GM19467 (cell line): ENCODE measurements at regions not wholly inside any gene's neighbourhood (a gene's known extent, or its start where the extent isn't known, plus 50 kb on each side); places are given as distances from the start of the nearest gene placed in this dataset.

Experiments
- ATAC-seq: cut with Tn5 transposase; IDR thresholded peaks from one replicate; pipeline ENCODE4 v1.9.1; 2021; ENCODE audit warnings: mild to moderate bottlenecking, moderate library complexity; ENCODE audit not compliant: unreplicated experiment

DNA sequence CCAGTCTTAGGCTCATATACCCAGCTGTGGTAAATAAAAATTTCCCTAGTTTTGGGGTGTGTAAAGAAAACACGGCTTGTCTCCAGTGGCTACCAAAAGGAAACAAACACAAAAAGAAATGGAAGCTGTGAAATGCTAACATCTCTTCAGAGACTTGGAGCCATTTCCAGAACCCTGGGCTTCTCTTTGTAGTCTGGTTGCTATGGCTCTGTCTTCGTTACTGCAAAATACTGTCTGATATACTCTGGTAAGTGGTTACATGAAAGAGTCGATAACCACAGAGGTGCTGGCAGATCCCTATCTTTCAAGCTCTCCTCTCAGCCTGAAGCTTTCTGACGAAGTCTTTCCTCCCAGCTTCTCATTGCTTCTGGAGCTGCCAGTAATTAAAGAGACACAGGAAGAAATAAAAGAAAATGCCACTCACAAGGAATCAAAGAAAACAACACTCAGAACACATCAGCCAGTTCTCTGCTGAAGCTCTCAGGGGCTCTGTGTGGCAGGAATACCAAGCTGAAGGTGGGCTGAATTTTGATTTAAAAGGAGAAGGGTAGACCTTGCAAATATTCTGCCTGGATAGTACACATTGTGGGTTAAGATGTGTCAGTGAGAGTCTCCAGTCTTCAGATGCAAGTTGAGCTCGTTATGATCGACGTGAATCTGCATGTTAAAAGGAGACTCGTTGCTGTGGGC lies 107.6 kb upstream of the FAM9C start:
- ATAC-seq, result no peak

DNA sequence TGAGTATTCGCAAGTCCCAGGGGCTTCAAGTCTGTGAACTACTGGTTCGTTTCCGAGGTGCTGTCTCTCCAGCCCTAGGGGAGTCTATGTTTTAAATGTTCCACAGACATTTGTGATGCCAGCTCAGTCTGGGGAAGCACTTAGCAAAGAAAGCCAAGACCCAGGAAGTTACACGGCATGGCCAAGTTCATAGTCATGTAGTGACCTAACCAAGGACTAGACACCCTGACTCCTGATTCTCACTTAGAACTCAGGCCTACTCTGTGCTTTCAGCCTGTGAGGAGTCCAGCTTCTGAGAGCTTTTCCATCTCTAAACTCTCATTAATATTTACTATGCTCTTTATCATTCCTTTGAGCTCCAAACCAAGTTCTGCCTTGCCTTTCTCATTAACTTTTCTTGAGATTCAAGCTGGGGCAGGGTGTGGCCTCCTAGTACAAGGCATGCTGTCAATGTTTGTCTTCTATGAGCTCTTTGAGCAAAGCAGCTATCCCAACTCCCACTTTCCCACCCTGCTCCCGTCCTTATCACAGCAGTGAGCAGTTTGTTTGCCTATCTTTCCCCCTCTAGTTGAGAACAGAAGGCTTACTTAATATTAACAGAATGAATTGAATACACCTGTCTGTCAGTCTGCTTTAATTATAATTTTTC lies 105.4 kb upstream of the FAM9C start:
- no peak for ATAC-seq

DNA sequence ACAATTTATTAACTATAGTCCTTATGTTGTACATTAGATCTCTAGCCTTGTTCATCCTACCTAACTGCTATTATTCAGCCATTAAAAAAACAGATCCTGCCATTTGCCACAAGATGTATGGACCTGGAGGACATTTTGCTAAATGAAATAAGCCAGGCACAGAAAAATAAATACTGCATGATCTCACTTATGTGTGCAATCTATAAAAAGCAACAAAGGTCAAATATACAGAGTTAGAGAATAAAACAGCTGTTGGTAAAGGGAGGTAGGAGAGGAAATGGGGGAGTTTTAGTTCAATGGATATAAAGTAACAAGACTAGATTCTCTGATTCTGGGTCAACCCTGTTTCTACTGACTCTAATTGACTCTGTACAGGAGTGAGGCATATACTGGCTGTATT lies 103.3 kb upstream of the FAM9C start:
- ATAC-seq, result no peak

DNA sequence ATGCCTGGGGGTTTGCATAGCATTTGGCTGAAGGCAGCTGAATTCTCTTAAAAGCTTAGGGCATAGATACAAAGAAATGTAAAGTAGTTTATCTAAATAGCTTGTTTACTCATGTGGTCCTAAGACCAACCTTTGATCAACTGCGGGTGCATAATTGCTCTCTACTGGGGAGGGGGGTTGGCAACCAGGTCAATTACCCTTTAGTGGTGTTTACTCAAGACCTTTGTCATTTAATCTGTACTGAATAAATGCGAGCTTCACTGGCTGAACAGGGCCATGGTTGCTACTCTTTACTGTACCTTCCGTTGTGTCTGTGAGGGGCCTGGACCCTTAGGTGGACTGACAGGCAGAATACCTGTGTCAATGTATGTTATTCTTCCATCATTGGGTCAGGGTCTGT lies 102.7 kb upstream of the FAM9C start:
- no peak for ATAC-seq

DNA sequence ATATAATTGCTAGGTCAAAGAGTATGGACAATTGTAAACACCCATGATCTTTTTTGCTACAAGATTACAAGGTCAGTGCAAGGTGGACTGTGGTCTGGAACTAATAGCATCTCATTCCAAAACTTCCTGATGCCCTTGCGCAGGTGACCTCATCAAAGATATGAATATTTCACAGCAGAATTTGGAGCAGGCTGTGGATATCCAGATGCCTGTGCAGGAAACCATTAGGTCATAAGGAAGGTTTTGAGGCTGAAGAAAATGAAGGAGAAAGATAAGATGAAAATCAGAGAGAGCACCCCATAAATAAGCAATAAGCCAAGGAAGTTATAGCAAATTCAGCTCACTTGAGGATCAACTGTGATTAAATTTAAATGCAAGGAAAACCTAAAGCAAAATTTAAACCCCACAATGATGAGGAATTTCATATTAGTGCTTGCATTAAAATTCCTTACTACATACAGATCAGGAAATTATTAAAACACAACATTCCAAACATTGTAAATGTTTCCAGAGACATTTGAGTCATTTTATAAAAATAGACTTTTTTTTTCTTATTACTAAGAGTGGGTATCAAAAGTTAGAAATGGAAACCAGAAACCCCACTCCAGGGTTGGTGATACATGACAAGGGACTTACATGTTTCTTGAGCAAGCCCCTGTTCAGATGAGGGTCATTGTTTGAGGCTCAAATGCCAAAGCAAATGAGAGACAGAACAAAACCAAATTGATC lies 100.7 kb upstream of the FAM9C start:
- ATAC-seq, result no peak

DNA sequence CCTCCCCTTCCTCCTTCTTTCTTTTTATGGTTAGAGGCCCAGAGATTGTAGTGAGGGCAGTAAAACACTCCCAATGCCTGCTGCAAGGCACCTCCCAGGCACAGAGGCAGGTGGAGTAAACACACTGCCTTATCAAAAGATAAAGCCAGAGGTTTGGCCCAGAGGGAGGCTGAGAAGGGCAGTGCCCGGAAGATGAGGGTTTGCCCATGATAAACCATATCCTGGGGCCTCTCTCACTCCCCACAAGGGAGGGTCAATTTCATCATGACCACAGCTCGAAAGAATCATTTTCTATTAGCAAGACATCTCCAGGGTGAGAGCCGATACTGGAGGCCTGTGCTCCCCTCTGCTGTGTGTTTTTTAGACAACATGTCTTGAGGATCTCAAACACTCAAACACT lies 98.5 kb upstream of the FAM9C start:
- ATAC-seq, result no peak

DNA sequence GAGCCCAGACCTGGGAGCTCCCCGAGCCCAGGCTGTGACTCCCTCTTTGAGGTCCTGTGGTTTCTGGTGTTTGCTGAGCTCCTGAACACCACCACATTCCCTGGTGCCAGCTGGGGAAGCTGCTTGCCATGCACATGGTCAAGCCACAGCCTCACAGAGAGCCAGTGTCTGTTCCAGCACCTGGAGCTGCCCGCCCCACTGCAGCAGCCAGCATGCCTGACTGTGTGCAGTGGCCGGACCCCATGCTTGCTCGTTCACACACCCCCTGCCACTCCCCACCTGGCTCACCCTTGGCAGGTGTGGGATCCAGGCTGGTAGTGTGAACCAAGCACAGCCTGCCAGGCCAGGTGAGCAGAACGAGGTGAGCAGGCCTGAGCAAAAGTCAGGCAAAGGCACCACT lies 95.6 kb upstream of the FAM9C start:
- no peak for ATAC-seq

DNA sequence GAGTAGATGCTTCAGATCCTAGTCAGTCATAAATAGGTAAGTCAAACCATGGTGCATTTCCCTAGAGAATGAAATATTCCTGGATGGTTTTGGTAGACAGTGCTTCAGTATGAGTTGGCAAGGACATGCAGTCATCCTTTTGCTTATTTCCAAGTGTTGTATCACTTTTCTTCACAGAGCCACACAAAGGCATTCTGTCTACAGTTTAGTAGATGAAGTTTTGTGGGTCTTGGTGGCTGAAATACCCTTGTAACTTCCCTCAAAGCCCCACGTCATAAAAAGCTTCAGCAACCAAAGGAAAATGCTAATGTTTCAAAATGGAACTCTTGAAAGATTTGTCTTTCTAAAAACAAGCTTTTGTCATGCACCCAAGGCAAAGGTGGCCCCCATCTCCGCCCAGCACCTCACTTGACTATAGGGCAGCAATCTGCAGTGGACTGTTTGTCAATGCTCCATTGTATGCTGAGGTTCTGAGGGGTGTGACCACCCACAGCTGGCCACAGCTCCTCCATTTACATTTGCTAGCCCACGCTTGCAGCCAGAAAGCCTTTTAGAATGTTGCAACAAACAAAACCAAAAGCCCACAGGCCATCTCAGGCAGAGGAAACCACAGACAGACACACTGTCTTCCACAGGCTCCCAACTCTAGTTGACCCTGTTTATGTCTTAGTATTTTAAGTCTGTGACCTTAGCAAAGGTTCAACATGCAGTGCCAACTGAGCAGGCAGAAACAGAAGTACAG lies 87.1 kb upstream of the FAM9C start:
- ATAC-seq, result no peak

DNA sequence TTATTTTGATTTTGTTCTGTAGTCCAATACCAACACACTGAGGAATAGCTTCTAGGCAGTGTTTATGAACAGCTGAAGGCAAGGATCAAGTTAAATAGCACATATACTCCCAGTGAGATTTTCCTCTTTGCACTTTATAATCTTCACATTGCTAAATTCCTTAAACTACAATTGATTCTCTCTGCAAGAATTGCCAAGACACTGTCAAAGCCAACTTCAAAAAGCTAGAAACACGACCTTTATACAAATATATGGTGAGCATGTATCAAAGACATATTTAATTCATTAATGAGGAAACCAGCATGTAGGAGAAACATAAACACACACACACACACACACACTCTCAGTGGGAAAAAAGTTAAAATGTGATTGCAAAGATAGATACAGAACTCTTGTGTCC lies 86.4 kb upstream of the FAM9C start:
- ATAC-seq, result no peak

DNA sequence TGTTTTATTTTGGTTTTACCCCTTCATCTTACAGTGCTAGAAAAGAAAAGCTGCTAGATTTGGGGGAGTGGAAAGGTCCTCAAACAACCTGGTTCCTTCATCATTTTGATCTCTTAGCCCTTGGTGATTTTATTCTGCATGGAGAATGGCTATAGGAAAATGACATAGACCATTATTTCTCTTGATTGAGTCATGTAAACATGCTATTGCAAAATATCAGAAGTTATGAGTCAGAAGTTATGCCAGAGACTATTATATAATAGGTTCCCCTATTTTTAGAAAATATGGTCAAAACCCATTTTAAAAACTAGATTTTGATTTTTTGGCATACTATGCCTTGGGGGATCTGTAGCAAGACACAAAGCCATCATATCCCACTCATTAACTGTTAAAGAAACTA lies 83.7 kb upstream of the FAM9C start:
- no peak for ATAC-seq

DNA sequence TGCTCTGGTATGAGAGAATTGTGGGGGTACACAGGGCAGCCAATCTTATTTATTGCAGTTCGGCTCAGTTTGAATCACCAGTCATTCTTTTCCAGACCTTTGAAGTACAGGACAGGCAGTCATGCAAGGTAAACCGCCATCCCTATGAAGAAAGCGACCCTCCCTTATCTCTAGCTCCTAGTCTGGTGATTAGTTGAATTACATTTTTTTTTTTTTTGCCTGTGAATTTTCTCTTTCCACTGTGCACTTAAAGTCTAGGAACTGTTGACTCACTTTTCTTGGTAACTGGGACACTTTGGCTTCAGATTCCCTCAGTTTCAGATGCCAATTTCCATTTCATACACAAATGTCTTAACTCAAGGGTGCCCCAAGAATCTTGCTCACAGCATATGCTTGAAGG lies 82.4 kb upstream of the FAM9C start:
- ATAC-seq, result no peak

DNA sequence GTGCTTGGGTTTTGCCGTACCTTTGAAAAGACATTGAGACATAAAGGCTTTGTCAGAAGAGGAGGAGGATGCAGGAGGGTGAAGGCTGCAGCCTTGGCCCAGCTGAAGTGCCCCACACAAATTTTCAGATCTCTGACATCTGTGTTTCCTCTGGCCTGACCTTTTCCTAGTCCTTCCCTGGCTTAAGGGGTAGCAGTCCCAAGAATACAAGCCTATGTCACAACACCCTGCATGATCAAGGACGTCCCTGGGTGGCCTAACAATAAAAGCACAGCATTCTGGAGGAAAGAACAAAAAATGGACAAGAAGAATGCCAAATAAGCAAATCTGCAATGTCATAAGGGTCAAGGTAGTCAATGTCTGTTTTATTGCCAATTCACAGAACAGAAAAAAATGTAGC lies 80.8 kb upstream of the FAM9C start:
- no peak for ATAC-seq

DNA sequence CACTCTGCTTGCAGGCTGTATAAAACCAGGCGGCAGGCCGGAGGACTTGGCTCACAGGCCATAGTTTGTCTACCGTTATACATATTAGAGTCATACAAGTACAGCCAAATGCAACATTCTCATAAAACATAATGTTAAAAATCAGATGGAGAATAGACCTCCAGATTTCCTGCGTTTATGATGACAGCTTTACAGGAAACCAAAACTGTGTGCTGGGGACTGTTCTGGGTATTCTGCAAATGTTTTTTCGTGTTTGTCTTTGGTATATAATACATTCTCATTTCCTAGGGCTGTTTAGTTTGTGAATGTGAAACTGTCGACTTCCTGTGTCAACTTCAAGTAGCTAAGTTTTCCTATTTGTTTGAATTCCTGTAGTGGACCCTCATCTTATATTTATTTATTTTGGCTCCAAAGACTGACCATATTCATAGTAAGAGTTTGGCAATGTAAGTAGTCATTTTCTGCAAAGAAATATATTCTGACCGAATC lies 79.5 kb upstream of the FAM9C start:
- no peak for ATAC-seq

DNA sequence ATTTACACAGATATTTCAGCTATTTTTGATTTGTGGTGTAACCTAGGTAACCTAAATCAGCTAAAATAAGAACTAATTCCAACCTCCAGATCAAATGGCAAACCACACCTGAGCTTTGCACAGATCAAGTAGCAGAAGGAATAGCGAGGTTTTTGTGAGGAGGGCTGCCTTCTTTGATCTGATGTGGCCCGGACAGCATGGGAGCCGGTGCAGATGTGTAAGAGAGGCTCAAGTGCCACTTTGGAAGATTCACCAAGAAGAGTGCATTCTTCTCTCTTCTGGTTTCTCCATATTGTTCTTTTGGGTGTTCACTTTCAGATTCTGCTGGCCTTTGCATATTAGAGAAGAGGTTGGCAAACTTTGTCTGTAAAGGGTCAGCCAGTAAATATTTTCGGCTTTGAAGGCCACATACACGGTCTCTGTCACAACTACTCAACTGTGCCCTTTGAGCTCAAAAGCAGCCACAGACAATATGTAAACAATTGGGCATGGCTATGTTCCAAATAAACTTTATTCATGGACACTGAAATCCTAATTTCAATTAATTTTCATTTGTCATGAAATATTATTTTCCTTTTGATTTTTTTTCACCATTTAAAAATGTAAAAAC lies 78.9 kb upstream of the FAM9C start:
- no peak for ATAC-seq

DNA sequence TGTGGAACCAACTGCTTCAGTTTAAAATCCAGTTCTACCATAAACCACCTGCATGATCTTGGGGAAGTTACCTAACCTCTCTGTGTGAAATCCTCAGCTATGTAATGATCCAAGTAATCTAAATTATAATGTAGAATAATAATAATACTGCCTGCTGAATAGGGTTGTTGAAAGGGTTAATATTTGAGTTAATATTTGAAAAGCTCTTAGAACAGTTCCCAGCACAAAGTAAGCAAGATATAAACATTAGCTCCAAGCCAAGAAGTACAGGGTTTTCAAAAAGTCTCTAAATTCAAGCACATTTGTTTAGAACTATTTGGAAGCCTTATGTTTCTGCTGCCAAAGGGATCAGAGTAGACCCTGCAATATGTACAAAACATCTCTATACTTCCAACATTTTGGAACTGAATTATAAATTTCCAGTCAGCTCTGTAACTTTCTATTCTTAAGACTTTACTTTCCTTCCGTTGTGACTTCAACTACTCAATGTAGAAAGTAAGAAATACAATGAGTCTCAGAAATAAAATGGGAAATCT lies 76.7 kb upstream of the FAM9C start:
- ATAC-seq, result no peak

DNA sequence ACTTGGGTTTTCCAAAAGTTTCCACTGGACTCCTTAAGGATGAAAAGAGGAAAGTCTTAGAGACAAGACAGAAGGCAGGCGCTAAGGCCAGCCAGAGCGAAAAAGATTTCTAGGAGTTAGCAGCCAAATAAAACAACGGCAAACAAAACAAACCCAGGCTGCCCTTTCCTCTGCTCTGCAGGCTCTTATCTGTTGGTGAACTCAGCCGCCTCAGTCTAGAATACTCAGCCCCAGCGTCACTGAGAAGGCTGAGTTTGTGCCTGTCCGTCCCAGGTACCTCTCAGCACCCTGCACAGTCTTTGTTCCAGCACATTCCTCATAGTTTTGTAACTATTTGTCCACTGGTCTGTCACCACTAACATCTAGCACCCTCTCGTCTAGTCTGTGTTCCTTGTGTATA lies 75.6 kb upstream of the FAM9C start:
- ATAC-seq, result no peak

DNA sequence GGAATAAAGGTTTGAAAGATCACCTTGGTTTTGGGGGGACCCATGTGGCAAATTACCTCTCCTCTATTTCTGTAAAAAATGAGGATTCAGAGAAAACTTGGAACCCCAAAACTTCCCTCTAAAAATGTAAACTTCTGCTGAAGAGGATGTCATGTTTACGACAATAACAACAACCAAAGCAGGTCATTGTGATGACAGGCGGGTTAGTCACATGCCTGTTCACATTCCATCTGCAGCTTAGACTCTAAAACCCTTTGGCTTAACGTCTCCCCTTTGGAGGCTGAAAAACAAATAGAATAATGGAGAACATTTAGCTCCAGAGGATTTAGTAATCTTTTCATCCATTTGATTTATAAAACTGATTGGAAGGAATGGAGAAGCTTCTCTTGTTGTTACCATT lies 75.0 kb upstream of the FAM9C start:
- ATAC-seq, result no peak

DNA sequence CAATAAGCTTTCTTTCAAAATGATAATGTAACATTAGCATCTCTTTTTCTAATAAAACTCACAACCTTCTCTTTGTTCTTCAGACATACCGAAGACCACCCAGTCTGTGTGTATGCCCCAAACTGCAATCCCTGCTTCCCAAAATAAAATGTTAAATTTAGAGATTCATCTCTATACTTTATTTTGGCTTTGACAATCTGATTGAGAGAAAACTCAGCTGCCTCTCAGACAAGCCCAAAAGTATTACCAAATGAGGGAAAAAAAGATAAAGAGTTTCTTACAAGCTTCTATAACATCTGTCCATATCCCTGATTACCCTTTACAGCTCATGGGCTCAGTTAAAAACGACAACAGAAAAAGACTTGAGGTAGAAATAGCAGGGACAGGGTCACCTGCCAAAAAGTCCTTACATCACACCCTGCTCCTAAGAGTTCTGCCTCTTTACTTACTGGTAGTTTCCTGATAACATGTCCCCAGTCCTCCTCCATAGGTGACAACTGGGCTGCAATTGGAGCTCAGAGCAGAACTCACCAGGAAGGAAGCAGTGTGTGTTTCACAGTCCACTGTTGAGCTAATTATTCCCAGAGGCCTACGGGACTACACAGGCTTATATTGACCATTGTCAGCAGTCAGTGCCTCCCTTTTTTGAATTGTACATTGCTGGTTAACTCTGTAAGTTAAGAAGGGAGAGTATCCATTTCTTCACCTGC lies 70.9 kb upstream of the FAM9C start:
- ATAC-seq, result no peak

DNA sequence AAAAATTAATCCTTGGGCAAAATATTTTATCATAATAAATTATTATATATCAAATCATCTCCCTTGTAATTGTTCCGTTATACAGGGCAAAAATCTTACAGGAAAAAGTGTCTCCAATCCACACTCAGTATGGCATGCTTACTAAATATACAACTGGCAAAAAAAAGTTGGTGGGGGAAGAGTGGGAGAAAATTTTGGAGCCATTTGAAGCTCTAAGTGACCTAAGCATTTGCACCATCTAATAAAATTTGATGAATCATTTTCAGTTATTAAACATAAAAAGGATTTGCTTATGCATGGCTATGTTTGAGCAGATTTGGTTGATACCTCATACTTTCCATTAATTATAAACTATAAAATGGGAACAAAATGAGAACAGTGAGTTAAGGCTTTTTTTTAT lies 68.1 kb upstream of the FAM9C start:
- no peak for ATAC-seq
